ENCODE measurements at regions not wholly inside any gene's neighbourhood (a gene's known extent, or its start where the extent isn't known, plus 50 kb on each side); places are given as distances from the start of the nearest gene placed in this dataset.

- in situ Hi-C loops (cut with MboI) = no loop called here
- ATAC-seq = no peak
- Histone ChIP-seq H3K79me2 (ENCODE audit: control insufficient read depth, insufficient read depth, low read length) (no peaks in the 10 kb centered on the region), H3K4me2 (ENCODE audit: control insufficient read depth, insufficient read depth) (no peak overlapping the region), H3K36me3 (ENCODE audit: control insufficient read depth in 2 of 2, insufficient read depth in 2 of 2, low read length in 1 of 2) (no peaks in the 10 kb centered on the region), H3K27me3 (replicated peaks in 1 of 2; ENCODE audit: control insufficient read depth in 2 of 2, insufficient read depth in 2 of 2, low read length in 1 of 2) (no peaks in the 10 kb centered on the region), H4K20me1 (ENCODE audit: control insufficient read depth, insufficient read depth) (no peaks in the 10 kb centered on the region), H3K4me3 (no peak overlapping the region), H3K9ac (ENCODE audit: control insufficient read depth, insufficient read depth, low read length) (no peak overlapping the region), H2AFZ (ENCODE audit: control insufficient read depth, low read depth, low read length) (no peak overlapping the region), H3K9me3 (replicated peaks; ENCODE audit: control insufficient read depth, insufficient read depth, low read length) (no peaks in the 10 kb centered on the region; the same call in 2 of the 3 replicates), H3K4me1 (ENCODE audit: control insufficient read depth, insufficient read depth, low read length) (no peaks in the 10 kb centered on the region), H3K27ac (ENCODE audit: control insufficient read depth, insufficient read depth) (no peak overlapping the region)
- intact Hi-C loops (cut with micrococcal nuclease; ENCODE audit: unreplicated experiment) = no loop called here
- no TSS peak for BruUV-seq (replicated peaks)
- TF ChIP-seq SREBF1 (IDR thresholded peaks at IDR 0.05; ENCODE audit: low read length) = no peak
- no peak for TF ChIP-seq PAX5 (IDR thresholded peaks at IDR 0.05; ENCODE audit: borderline replicate concordance, low read depth, low read length)
- no peak for TF ChIP-seq SKIL (IDR thresholded peaks at IDR 0.05; ENCODE audit: low read depth, poor library complexity, severe bottlenecking)
- FAIRE-seq = no peak
- SMC1A ChIA-PET (ENCODE audit: uncharacterized antibody, unreplicated experiment) = no interaction called here
- POLR2A ChIA-PET = no interaction called here
- DNase-seq (ENCODE audit: low read depth, low spot score) = no peak
- RAD21 ChIA-PET (ENCODE audit: unreplicated experiment) = no interaction called here
- 53% methylated on average over 57 of the region's 57 CpGs for WGBS (ENCODE audit: insufficient coverage, insufficient replicate concordance, low lambda C conversion rate, missing lambda C conversion rate)
- CTCF ChIA-PET = no interaction called here
Observed at GRCh38 chr20:29409833-29410805, 1847.3 kb upstream of the DEFB115 start.

Data from GM12878 (cell line).